ENCODE measurements at regions not wholly inside any gene's neighbourhood (a gene's known extent, or its start where the extent isn't known, plus 50 kb on each side); places are given as distances from the start of the nearest gene placed in this dataset.
"Not testable (repeated sequence)": the region's sequence is repeated elsewhere in the genome, so short reads cannot be mapped to it uniquely, and the experiment has no call there.

DNA sequence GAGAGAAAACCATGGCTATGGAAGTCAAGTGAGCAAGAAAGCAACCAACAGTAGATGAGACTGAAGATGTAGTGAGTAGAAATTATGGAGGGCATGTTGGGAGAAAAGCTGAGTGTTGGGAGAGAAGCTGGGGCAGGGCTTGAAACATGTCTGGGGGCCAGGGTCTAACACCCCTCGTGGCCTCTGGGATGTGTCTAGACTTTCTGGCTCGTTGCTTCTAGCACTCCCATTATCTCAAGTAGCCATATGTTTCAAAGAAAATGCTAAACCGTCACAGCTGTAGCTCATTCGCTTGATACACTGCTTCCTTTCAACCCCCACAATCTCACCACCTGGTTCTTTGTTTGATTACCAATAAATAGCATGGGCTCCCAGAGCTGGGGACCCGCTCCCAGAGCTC is 83.8 kb upstream of the BCHE start:
- Histone ChIP-seq H3K4me2 (ENCODE audit: extremely low read depth, insufficient read depth, low read length) (no peak overlapping the region), H3K27ac (ENCODE audit: insufficient read depth, low read length) (no peak overlapping the region), H3K27me3 (ENCODE audit: control insufficient read depth, insufficient read depth, low read length) (no peaks in the 10 kb centered on the region), H3K9me3 (ENCODE audit: control insufficient read depth, insufficient read depth, low read depth, low read length) (no peaks in the 10 kb centered on the region), H3K9ac (ENCODE audit: insufficient read depth, low read length) (no peak overlapping the region), H3K4me3 (replicated peaks in 1 of 4; ENCODE audit: control extremely low read depth in 1 of 4, insufficient read depth in 1 of 4, low read depth in 3 of 4, low read length in 4 of 4) (no peak overlapping the region), H3K4me1 (ENCODE audit: control insufficient read depth, extremely low read depth, insufficient read depth, low read length) (no peaks in the 10 kb centered on the region), H3K79me2 (ENCODE audit: control insufficient read depth, insufficient read depth, low read length) (no peaks in the 10 kb centered on the region), H3K36me3 (ENCODE audit: control insufficient read depth, insufficient read depth, low read length) (no peaks in the 10 kb centered on the region), H2AFZ (ENCODE audit: low read length) (no peak overlapping the region), H4K20me1 (ENCODE audit: control insufficient read depth, extremely low read depth, insufficient read depth, low read length) (no peaks in the 10 kb centered on the region)
- no peak for DNase-seq (ENCODE audit: low read depth in 2 of 2)
- TF ChIP-seq EZH2 (IDR thresholded peaks at IDR 0.05; ENCODE audit: low read length, missing control alignments), result no peak
- TF ChIP-seq, protein P1, sequence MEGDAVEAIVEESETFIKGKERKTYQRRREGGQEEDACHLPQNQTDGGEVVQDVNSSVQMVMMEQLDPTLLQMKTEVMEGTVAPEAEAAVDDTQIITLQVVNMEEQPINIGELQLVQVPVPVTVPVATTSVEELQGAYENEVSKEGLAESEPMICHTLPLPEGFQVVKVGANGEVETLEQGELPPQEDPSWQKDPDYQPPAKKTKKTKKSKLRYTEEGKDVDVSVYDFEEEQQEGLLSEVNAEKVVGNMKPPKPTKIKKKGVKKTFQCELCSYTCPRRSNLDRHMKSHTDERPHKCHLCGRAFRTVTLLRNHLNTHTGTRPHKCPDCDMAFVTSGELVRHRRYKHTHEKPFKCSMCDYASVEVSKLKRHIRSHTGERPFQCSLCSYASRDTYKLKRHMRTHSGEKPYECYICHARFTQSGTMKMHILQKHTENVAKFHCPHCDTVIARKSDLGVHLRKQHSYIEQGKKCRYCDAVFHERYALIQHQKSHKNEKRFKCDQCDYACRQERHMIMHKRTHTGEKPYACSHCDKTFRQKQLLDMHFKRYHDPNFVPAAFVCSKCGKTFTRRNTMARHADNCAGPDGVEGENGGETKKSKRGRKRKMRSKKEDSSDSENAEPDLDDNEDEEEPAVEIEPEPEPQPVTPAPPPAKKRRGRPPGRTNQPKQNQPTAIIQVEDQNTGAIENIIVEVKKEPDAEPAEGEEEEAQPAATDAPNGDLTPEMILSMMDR (conservative IDR thresholded peaks at IDR 0.05 in 1 of 2, IDR thresholded peaks at IDR 0.05 in 1 of 2; ENCODE audit: low read depth in 1 of 2, low read length in 2 of 2), result no peak

DNA sequence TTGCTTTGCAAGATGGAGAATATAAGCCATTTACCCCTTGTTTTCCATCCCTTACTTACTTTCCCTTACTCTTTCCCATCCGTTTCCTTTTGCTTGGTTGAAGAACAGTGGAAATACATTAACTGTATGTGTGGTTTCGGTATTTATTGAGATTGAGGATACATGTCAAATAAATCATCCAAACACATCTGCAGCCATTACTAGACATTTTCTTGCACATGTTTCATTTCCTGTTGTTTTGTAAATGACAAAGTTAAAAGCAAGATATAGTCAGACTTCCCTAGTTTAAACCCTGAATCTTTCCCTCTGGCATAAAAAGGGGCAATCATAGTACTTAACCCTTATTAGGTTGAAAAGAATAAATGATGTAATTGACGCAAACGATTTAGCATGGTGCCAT is 82.1 kb upstream of the BCHE start:
- no peak overlapping the region for H3K9ac ChIP-seq (ENCODE audit: insufficient read depth, low read length)
- no peak for TF ChIP-seq EZH2 (IDR thresholded peaks at IDR 0.05; ENCODE audit: low read length, missing control alignments)
- TF ChIP-seq, protein P1 (conservative IDR thresholded peaks at IDR 0.05 in 1 of 2, IDR thresholded peaks at IDR 0.05 in 1 of 2; ENCODE audit: low read depth in 1 of 2, low read length in 2 of 2), result no peak
- no peak for DNase-seq (ENCODE audit: low read depth in 2 of 2)
- H3K27ac ChIP-seq (ENCODE audit: insufficient read depth, low read length), result no peak overlapping the region
- no peak overlapping the region for H2AFZ ChIP-seq (ENCODE audit: low read length)
- H3K4me3 ChIP-seq (replicated peaks in 1 of 4; ENCODE audit: control extremely low read depth in 1 of 4, insufficient read depth in 1 of 4, low read depth in 3 of 4, low read length in 4 of 4), result no peak overlapping the region
- no peaks in the 10 kb centered on the region for H4K20me1 ChIP-seq (ENCODE audit: control insufficient read depth, extremely low read depth, insufficient read depth, low read length)
- H3K79me2 ChIP-seq (ENCODE audit: control insufficient read depth, insufficient read depth, low read length), result no peaks in the 10 kb centered on the region
- no peaks in the 10 kb centered on the region for H3K4me1 ChIP-seq (ENCODE audit: control insufficient read depth, extremely low read depth, insufficient read depth, low read length)
- no peak overlapping the region for H3K4me2 ChIP-seq (ENCODE audit: extremely low read depth, insufficient read depth, low read length)
- no peaks in the 10 kb centered on the region for H3K36me3 ChIP-seq (ENCODE audit: control insufficient read depth, insufficient read depth, low read length)
- no peaks in the 10 kb centered on the region for H3K27me3 ChIP-seq (ENCODE audit: control insufficient read depth, insufficient read depth, low read length)
- no peaks in the 10 kb centered on the region for H3K9me3 ChIP-seq (ENCODE audit: control insufficient read depth, insufficient read depth, low read depth, low read length)

DNA sequence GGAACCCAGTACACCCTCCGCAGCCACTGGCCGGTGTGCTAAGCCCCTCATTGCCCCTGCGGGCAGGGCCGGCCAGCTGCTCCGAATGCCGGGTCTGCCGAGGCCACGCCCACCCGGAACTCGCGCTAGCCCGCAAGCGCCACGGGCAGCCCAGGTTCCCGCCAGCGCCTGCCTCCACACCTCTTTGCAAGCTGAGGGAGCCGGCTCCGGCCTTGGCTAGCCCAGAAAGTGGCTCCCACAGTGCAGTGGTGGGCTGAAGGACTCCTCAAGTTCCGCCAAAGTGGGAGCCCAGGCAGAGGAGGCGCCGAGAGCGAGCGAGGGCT is 81.4 kb upstream of the BCHE start:
- no peaks in the 10 kb centered on the region for H3K27me3 ChIP-seq (ENCODE audit: control insufficient read depth, insufficient read depth, low read length)
- H3K9me3 ChIP-seq (ENCODE audit: control insufficient read depth, insufficient read depth, low read depth, low read length), result no peaks in the 10 kb centered on the region
- no peak overlapping the region for H3K4me2 ChIP-seq (ENCODE audit: extremely low read depth, insufficient read depth, low read length)
- DNase-seq (ENCODE audit: low read depth in 2 of 2), result no peak
- no peak overlapping the region for H3K9ac ChIP-seq (ENCODE audit: insufficient read depth, low read length)
- no peak overlapping the region for H3K4me3 ChIP-seq (replicated peaks in 1 of 4; ENCODE audit: control extremely low read depth in 1 of 4, insufficient read depth in 1 of 4, low read depth in 3 of 4, low read length in 4 of 4)
- no peak for TF ChIP-seq EZH2 (IDR thresholded peaks at IDR 0.05; ENCODE audit: low read length, missing control alignments)
- TF ChIP-seq, protein P1 (conservative IDR thresholded peaks at IDR 0.05 in 1 of 2, IDR thresholded peaks at IDR 0.05 in 1 of 2; ENCODE audit: low read depth in 1 of 2, low read length in 2 of 2), result no peak
- H3K79me2 ChIP-seq (ENCODE audit: control insufficient read depth, insufficient read depth, low read length), result no peaks in the 10 kb centered on the region
- no peaks in the 10 kb centered on the region for H4K20me1 ChIP-seq (ENCODE audit: control insufficient read depth, extremely low read depth, insufficient read depth, low read length)
- H3K4me1 ChIP-seq (ENCODE audit: control insufficient read depth, extremely low read depth, insufficient read depth, low read length), result no peaks in the 10 kb centered on the region
- no peaks in the 10 kb centered on the region for H3K36me3 ChIP-seq (ENCODE audit: control insufficient read depth, insufficient read depth, low read length)
- H2AFZ ChIP-seq (ENCODE audit: low read length), result no peak overlapping the region
- H3K27ac ChIP-seq (ENCODE audit: insufficient read depth, low read length), result no peak overlapping the region

DNA sequence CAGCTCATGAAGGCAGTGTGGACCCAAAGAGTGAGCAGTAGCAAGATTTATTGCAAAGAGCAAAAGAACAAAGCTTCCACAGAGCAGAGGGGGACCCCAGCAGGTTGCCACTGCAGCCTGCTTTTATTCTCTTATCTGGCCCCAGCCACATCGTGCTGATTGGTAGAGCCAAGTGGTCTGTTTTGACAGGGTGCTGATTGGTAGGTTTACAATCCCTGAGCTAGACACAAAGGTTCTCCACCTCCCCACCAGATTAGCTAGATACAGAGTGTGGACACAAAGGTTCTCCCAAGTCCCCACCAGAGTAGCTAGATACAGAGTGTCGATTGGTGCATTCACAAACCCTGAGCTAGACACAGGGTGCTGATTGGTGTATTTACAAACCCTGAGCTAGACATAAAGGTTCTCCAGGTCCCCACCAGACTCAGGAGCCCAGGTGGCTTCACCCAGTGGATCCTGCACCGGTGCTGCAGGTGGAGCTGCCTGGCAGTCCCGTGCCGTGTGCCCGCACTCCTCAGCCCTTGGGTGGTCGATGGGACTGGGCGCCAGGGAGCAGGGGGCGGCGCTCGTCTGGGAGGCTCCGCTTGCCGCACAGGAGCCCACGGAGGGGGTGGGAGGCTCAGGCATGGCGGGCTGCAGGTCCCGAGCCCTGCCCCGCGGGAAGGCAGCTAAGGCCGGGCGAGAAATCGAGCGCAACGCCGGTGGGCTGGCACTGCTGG is 80.9 kb upstream of the BCHE start:
- not testable (repeated sequence) for H3K4me2 ChIP-seq (ENCODE audit: extremely low read depth, insufficient read depth, low read length); H3K79me2 ChIP-seq (ENCODE audit: control insufficient read depth, insufficient read depth, low read length); H3K4me3 ChIP-seq (replicated peaks in 1 of 4; ENCODE audit: control extremely low read depth in 1 of 4, insufficient read depth in 1 of 4, low read depth in 3 of 4, low read length in 4 of 4); H3K27ac ChIP-seq (ENCODE audit: insufficient read depth, low read length); H2AFZ ChIP-seq (ENCODE audit: low read length); H3K9ac ChIP-seq (ENCODE audit: insufficient read depth, low read length); H3K9me3 ChIP-seq (ENCODE audit: control insufficient read depth, insufficient read depth, low read depth, low read length); H3K36me3 ChIP-seq (ENCODE audit: control insufficient read depth, insufficient read depth, low read length); DNase-seq (ENCODE audit: low read depth in 2 of 2); H4K20me1 ChIP-seq (ENCODE audit: control insufficient read depth, extremely low read depth, insufficient read depth, low read length); H3K4me1 ChIP-seq (ENCODE audit: control insufficient read depth, extremely low read depth, insufficient read depth, low read length); H3K27me3 ChIP-seq (ENCODE audit: control insufficient read depth, insufficient read depth, low read length)

DNA sequence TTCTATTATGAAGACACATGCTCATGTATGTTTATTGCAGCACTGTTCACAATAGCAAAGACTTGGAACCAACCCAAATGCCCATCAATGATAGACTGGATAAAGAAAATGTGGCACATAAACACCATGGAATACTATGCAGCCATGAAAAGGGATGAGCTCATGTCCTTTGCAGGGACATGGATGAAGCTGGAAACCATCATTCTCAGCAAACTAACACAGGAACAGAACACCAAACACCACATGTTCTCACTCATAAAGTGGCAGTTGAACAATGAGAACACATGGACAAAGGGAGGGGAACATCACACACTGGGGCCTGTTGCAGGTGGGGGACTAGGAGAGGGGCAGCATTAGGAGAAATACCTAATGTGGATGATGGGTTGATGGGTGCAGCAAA is 77.9 kb upstream of the BCHE start:
- not testable (repeated sequence) for H3K79me2 ChIP-seq (ENCODE audit: control insufficient read depth, insufficient read depth, low read length); H3K9ac ChIP-seq (ENCODE audit: insufficient read depth, low read length); H3K4me2 ChIP-seq (ENCODE audit: extremely low read depth, insufficient read depth, low read length); H4K20me1 ChIP-seq (ENCODE audit: control insufficient read depth, extremely low read depth, insufficient read depth, low read length); H3K27ac ChIP-seq (ENCODE audit: insufficient read depth, low read length); H3K4me3 ChIP-seq (replicated peaks in 1 of 4; ENCODE audit: control extremely low read depth in 1 of 4, insufficient read depth in 1 of 4, low read depth in 3 of 4, low read length in 4 of 4); H3K27me3 ChIP-seq (ENCODE audit: control insufficient read depth, insufficient read depth, low read length); H2AFZ ChIP-seq (ENCODE audit: low read length); H3K4me1 ChIP-seq (ENCODE audit: control insufficient read depth, extremely low read depth, insufficient read depth, low read length); H3K36me3 ChIP-seq (ENCODE audit: control insufficient read depth, insufficient read depth, low read length); H3K9me3 ChIP-seq (ENCODE audit: control insufficient read depth, insufficient read depth, low read depth, low read length); DNase-seq (ENCODE audit: low read depth in 2 of 2)
